ENCODE measurements at regions not wholly inside any gene's neighbourhood (a gene's known extent, or its start where the extent isn't known, plus 50 kb on each side); places are given as distances from the start of the nearest gene placed in this dataset.
"Not testable (repeated sequence)": the region's sequence is repeated elsewhere in the genome, so short reads cannot be mapped to it uniquely, and the experiment has no call there.

DNA sequence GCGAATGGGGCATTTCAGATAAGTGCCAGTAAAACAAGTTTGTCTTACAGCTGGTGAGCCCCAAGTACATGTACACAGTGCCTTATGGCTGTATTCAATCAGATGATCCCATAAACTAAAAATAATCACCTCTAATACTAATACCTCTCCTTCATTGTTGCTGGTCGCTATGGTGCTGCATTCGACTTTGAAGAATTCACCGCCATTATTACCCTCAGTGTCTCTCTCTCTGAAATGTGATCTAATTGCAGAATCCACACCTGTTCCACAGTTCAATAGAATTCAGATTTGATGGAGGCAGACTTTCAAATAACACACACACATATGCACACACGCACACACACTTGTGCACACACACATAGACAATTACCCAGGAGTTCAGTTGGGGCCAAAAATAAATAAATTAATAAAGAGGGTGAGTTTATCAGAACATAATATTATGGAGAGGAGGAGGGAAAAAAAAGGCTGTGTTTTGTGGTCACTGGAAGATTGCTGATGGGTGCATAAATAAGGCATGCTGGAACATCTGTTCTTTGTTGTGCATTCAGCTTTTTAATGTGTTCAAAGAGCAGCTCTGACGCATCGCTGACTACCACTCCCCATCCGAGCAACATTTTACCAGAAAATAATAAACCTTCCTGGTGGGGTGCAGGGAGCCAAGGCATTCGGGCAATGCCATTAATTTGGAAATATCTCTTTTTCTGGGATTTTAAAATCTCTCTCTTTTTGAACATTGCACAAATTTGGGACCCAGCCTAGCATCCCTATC, 235.7 kb downstream of the SATB1 start:
- DNase-seq (ENCODE audit: low spot score): no peak

DNA sequence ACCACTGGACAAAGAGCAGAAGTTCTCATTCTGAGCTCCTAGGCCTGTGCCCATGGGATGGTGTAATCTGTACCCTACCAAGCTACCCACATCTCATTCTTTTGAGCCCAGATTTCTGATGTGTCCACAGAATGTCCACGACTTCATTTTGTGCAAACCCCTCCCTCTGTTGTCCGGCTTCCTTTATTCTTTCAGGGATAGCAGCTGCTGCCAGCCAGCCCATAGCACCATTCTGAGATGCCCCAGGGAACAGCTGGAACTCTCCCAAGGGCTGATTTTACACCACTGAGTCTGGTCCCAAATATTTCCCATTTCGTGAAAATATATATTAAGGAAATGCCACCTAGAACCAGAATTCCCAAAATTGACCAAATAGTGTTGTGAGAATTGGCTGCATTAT, 236.6 kb downstream of the SATB1 start:
- no peak for DNase-seq (ENCODE audit: low spot score)

DNA sequence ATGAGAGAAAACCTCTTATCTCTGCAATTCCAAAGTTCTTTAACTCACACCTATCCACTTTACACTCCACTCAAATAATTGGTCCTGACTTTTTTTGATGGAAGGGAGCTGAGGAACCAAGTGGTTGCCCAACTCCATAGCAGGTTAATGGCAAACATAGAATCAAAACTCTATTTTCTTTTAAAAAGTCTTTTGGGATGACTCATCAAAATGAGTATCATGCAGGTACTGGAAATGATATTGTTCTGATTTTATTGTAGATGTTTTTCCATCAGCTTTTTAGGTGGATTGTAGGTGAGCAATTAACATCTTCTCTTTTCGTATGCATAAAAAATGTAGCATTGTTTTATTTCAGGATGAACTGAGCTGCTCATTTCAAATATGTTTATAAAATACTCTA, 239.5 kb downstream of the SATB1 start:
- DNase-seq (ENCODE audit: low spot score): no peak

DNA sequence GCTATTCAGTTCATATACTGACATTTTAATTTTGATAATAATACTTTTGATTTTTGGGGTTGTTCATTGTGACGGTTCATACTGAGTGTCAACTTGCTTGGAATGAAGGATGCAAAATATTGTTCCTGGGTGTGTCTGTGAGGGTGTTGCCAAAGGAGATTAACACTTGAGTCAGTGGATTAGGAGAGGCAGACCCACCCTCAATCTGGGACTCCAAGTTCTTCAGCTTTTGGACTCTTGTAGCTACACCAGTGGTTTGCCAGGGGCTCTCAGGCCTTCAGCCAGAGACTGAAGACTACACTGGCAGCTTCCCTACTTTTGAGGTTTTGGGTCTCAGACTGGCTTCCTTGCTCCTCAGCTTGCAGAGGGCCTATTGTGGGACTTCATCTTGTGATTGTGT, 242.2 kb downstream of the SATB1 start:
- not testable (repeated sequence) for DNase-seq (ENCODE audit: low spot score)

DNA sequence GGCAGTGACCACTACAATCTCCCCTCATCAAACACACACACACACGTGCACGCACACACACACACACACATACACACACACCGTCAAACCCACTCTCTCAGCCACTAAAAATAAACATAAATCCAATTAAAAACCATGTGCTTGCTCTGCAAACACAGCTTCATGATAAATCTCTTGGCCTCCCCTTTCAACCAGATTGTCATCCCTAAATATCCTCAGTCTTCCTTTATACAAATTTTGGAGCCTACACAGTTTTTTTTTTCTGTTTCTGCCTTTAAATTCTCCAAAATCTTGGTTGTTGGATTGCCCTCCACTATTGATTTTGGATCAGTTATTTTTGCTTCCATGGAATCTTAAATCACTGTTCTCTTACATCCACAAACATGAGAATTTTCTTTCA, 245.6 kb downstream of the SATB1 start:
- no peak for DNase-seq (ENCODE audit: low spot score)

DNA sequence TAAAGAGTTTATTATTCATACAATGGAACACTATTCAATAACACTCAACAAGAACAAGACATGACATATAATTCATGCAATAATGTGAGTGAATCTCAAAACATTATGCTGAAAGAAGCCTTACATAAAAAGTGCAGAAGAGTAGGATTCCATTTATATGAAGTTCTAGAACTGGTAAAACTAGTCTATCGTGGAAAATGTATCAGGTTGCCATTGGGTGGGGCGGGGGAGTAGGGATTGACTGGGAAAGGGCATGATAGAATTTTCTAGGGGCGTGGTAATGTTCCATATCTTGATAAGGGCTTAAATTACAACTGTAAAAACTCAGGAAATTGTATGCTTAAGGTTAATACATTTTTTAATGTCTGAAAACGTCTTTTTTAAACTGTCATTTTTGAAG, 247.9 kb downstream of the SATB1 start:
- DNase-seq (ENCODE audit: low spot score): no peak

DNA sequence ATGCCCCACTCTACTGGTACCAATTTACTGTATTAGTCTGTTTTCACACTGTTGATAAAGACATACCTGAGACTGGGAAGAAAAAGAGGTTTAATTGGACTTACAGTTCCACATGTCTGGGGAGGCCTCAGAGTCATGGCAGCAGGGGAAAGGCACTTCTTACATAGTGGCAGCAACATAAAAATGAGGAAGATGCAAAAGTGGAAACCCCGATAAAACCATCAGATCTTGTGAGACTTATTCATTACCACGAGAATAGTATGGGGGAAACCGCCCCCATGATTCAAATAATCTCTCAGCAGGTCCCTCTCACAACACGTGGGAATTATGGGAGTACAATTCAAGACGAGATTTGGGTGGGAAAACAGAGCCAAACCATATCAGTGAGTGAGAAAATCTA, 251.2 kb downstream of the SATB1 start:
- not testable (repeated sequence) for DNase-seq (ENCODE audit: low spot score)

DNA sequence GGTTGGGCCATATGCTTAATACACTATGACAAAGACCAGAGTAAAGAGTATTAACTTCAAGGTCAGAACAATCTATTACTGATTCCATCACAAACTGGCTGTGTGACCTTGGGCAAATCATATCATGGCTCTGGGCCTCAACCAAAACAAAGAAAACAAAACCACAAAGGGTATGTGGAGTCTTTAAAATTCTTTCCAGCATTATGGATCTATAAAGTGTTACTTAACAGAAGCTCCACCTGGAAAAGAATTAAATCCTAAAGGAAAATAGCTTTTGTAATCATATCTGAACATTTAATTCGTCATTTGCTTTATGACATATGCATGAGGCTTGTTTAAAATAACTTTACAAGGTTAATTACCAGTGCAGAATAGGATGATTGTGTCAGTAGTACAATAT, 265.5 kb downstream of the SATB1 start:
- no peak for DNase-seq (ENCODE audit: low spot score)

DNA sequence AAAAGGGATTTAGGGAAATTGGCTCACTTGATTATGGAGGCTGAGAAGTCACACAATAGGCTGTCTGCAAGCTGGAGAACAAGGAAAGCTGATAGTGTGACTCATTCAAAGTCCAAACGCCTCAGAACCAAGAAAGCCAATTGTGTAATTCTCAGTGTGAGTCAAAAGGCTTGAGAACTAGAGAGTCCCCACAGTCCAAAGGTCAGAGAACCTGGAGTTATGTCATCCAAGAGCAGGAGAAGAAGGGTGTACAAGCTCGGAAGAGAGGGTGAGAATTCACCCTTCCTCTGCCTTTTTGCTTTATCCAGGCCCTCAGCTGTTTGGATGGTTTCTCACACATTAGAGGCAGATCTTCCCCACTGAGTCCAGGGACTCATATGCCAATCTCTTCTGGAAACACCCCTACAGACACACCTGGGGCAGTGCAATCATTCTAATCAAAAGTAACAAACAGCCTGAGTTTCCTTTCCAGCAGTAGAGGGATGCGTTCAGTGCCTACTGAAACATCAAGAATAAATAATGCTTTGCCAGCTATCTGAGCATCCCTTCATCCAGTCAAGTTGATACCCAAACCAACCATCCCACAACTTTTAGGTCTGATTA, 271.5 kb downstream of the SATB1 start:
- no peak for DNase-seq (ENCODE audit: low spot score)

DNA sequence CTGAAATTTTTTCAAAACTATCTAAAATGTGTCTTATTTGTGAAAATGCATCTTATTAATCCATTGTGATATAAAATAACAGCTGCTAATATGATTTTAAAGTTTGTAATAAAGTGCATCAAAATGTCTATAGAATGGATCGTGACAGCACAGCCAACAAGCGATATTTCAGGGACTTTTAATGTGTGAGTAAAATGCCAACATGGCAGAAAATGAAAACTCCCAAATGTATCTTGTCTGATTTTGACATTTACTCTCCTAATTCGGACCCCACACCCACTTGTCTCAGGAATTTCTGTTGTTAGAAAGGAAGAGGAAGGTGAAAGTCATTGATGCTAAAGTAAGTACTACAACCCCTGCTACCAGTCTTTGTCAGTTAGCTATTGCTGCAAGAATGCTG, 273.9 kb downstream of the SATB1 start:
- no peak for DNase-seq (ENCODE audit: low spot score)

DNA sequence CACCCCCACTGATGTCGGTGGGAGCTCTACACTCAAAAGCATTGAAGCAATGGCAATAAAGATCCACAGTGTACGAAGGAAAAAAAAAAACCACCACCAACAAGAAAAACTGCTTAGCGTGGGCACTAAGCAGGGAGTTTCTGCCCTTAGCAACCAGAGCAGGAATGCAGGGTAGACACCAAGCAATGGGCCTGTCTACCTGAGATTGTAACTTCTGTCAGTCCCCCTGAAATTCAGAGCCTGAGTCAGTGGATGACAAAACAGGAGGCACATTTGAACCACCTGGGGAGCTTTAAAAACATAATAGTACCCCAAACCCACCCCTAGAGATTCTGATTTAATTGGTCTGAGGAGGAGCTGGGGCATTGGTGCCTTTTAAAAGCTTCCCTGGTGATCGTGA, 275.2 kb downstream of the SATB1 start:
- no peak for DNase-seq (ENCODE audit: low spot score)

DNA sequence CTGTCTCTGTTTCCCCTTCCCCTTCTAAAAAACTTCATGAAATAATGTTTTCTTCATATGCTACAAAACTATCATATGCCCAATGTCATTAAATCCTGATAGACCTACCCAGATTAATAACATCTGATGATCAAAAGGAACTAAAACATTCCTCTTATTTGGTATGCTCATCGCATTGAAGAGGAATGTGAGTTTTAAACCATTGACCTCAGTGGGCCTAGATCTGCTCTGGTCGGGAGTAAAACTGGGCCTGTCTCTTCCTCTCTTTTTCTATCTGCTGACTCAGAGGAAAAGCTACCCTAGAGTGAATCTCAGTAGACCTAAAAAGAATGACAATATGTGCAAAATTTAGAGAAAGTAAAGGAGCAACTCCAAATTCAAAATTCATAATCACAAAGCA, 275.8 kb downstream of the SATB1 start:
- no peak for DNase-seq (ENCODE audit: low spot score)

DNA sequence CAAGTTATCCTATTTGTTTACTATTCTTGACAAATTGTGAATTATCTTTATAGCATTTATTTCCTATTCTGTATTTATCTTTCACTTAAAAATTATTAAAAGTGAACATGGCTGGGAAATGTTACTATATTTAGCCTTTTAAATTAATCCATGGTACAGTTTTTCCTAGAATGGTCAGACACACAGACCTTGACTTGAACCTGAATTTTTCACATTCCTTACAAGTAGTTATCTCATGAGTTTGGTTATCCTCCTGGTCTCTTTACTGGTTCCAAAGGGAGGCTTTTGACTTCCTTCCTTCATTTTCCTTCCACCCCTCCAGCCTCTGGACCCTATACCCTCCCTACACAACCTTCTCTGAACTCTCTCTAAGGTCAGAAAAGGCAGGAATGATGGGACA, 280.6 kb downstream of the SATB1 start:
- DNase-seq (ENCODE audit: low spot score): no peak

DNA sequence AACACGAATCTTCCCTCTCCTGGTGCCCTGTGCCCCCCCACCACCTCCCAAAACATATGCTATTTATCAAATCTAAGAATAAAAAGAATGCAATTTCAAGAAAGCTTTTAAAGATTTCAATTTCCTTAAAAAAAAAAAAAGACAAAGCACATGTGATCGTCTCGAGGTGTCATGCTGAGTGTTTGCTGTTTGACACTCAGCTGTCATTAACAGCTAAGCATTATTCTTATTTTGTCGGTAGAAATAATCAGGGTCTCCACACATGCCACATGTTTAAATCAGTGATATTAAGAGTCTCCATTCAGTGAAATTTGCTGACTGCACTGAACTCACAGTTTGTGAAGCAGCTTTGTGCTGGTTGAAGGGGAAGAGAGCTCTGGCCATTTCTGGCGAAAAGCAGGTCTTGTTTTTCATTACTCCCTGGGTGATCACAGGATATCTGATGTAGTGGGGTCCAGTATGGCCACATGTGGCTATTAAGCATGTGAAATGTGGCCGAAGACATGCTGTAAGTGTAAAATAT, 281.8 kb downstream of the SATB1 start:
- no peak for DNase-seq (ENCODE audit: low spot score)

DNA sequence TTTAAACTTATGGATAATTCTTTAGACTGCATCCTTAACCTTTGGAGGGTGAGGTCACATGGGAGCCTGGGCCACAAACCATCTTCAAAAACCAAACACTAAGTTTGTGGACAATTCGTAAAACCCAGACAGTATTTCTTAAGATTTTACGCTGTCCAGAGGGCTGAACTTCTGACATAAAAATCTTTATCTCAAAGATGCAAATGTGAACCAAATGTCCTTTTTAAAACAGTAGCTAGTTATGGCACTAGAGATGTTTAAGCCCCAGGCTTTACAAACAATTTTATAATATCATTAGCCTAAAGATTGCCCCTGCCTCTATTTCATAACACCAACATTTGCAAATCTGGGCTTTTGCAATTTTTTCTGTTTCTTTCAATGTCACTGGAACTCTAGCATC, 287.2 kb downstream of the SATB1 start:
- no peak for DNase-seq (ENCODE audit: low spot score)

DNA sequence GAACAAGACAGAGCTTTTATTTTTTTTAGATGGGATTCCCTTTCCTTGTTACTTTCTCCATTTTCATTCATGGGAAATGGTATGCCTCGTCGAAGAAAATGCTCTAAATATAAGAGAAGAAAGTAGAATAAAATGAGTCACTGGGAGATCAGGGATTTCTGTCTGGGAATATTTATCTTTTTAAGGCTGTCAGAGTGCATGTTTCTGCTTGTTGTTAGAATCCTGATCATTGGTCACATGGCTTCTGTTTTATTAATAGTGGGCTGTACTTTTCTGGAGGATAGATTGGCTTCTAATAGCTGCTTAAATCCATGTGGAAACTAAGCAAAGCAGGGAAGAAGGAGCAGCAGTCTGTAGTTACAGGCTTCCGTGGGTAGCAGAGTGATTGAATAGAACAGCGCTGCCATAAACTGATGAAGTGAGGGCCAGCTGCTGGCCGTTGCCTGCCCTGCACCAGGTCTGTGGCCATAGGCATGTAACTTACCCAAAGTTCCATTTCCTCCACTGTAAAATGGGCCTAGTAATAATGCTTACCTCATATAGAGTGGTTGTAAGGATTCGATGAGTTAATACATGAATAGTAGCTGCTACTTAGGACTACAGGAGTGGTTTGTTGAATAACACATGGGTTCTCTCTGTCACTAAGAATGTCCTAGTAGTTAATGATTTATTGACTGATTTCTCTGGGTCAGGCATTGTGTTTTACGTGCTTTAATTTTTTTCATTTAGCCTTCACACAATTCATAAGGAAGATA, 289.9 kb downstream of the SATB1 start:
- no peak for DNase-seq (ENCODE audit: low spot score)

DNA sequence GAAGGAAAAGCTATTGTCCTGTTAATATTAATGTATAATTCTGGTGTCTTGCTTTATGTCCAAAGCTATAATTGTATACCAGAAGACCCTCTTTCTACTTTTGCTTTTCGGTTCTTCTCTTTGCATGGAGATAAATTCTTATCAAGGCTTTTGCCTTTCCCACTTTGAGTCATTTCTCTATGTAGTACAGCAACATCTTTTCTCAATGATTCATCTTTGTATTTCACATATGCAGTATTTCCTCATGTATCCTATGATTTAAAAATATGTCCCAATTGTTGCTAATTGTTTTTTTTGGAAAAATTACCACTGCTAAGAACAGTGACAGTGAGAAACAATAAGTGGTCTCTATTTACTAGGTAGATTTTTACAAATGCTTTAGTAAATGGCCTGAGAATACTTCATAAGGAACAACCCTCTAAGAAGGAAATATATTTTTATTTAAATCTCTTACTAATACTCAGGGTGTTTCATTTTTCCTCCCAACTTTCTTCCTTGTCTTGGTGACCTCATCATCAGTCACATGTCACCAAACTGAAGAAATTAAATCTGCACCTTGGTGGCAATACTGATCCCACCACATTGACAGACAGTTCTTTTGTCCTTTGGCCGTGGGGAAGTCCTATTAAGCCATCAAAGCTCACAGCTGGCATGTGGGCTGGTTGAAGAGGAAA, 290.6 kb downstream of the SATB1 start:
- no peak for DNase-seq (ENCODE audit: low spot score)

DNA sequence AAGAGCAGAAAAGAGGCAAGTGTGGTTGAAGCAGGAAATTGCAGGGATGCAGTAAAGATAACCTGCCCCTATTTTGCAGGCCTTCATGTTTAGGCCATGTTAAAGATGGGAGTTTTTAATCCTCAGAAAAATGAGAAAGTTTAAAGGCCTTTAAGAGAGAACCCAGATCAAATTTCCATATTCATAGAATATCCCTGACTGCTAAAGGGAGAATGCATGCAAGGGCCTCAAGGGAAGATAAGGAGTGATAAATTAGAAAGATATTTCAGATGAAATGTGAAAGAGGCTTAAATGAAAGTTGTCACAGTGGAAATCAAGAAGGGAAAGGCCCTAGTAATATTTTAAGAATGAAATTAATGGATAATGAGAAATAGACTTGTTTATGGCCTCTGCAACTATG, 292.1 kb downstream of the SATB1 start:
- no peak for DNase-seq (ENCODE audit: low spot score)

DNA sequence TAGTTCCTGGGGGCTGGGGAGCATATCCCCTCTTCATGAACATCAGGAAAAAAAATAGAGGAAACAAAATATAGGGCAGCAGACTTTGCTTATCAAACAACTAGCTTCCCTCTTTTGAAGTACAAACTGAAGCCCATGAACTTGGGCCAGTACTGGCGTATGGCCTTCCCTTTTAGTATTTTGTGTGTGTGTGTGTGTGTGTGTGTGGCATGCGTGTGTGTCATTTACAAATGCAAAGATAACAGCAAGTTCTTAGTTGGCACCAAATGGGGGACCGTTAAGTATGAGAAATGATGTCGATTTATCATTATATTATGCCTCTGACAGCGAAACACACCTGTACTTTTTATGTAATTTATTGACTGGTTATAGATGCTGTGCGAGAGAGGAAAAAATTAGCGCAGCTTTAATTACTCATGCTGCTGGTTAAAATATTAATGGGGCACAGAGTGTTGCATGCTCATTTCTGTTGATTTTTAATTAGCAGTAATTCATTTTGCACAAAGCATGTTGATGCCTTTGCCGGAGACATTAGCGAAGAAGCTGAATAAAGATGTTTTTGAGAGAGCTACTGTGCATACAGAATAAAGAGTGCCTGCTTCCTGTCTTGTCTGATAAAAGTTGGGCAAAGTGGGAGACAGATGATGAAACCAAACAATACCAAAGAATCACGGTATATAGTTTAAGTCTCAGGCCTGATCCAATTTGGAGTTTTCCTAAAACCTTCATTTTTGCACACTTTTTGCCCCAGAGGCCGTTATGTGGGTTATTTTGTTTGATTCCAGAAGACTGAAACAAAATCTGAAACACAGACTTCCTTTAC, 297.1 kb downstream of the SATB1 start:
- no peak for DNase-seq (ENCODE audit: low spot score)

DNA sequence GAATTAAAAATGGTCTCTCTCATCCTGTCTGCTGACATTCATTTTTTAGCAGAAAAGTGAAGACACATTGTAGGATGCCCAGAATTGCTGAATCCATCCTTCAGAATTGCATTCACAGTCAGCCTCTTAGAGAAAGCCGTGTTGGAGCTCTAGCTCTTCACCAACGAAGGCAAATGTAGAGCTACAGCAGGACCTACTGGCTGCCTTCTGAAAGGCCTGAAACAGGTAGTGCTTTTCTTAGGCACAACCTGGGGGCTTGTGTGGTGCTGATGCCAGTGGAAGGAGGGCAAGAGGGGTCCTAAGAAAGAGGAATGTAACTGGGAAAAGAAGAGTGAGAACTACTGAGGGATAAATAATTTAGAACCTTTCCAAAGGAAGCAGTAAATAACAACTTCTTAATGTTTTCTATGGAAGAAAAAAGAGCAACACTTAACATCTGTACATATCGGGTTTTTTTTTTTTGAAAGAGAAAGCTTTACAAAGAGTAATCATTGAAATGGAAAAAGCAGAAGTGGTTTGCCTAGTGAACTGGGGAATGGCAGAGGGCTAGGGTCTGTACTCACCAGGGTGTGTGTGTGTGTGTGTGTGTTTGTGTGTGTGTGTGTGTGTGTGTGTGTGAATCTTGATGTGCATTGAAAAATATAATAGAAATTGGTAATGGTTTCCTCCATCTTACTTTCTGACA, 297.8 kb downstream of the SATB1 start:
- no peak for DNase-seq (ENCODE audit: low spot score)

DNA sequence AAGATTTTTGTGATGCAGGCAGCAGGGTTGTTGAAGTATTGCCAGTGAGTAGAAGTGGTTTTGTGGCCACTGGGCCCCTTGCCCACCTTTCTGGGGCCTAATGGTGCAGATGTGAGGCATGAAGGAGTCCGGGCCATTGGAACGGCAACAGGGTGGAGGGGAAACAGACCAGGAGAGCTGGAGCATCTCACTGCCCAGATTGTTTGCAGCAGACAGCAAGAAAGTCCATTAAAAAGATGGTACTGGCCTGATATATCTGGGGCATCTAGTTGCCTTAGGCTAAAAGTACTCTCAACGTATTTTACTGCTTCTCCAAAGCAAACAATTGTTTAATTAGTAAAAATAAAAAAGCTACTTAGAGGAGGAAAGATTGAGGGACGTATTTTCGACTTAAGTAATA, 298.4 kb downstream of the SATB1 start:
- no peak for DNase-seq (ENCODE audit: low spot score)
